ENCODE measurements at regions not wholly inside any gene's neighbourhood (a gene's known extent, or its start where the extent isn't known, plus 50 kb on each side); places are given as distances from the start of the nearest gene placed in this dataset.
"Not testable (repeated sequence)": the region's sequence is repeated elsewhere in the genome, so short reads cannot be mapped to it uniquely, and the experiment has no call there.

DNA sequence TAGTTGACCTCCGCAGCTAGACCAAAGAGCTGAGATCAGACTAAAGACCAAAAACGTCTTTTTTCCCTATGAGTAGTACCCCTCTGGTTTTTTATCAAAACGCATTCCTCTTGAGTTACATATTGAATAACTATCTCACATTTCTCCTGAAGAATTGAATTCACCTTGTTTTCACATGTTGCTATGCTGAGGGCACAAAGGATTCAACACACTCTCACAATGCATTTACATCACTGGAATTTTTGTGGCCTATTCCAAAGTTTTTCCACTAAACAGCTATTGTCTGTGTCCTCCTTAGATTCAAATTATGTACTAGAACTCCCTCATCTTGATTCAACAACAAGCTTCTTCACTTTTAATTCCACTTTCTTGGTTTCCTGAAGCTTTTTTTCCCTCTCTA lies 112.5 kb downstream of the RSL24D1 start:
- Histone ChIP-seq H3K4me1 (ENCODE audit: control insufficient read depth in 1 of 2, insufficient read depth in 2 of 2, low read length in 2 of 2) (no peaks in the 10 kb centered on the region), H2AFZ (ENCODE audit: low read depth, low read length, poor library complexity, severe bottlenecking) (no peak overlapping the region), H3K4me2 (ENCODE audit: low read length) (no peak overlapping the region), H3K79me2 (ENCODE audit: insufficient read depth, low read length) (no peaks in the 10 kb centered on the region), H3K27ac (ENCODE audit: low read depth, low read length) (no peak overlapping the region), H3K36me3 (ENCODE audit: control insufficient read depth in 1 of 2, insufficient read depth in 2 of 2, low read length in 2 of 2) (no peaks in the 10 kb centered on the region), H3K4me3 (replicated peaks in 1 of 2; ENCODE audit: low read depth in 1 of 2, low read length in 2 of 2) (no peak overlapping the region), H4K20me1 (ENCODE audit: insufficient read depth) (no peaks in the 10 kb centered on the region), H3K9ac (ENCODE audit: low read length) (no peak overlapping the region), H3K9me2 (ENCODE audit: insufficient read depth) (no peaks in the 10 kb centered on the region), H3K9me3 (ENCODE audit: control insufficient read depth in 1 of 2, insufficient read depth in 1 of 2, low read depth in 1 of 2, low read length in 2 of 2) (no peaks in the 10 kb centered on the region), H3K27me3 (ENCODE audit: insufficient read depth, low read length) (peaks cover 3% of the 10 kb centered on the region; the same call in 1 of the 2 replicates)
- BruUV-seq (replicated peaks) = no TSS peak
- TF ChIP-seq TCF7L2 (IDR thresholded peaks at IDR 0.05; ENCODE audit: borderline replicate concordance, extremely low read depth, insufficient read depth, insufficient read length) (no peak), CEBPB (IDR thresholded peaks at IDR 0.05; ENCODE audit: low read depth) (no peak), REST (IDR thresholded peaks at IDR 0.05; ENCODE audit: low read depth) (no peak), EZH2 (IDR thresholded peaks at IDR 0.05) (no peak)
- ATAC-seq (no peak), DNase-seq (ENCODE audit: low read depth, low spot score) (no peak)
- ChIA-PET CTCF (no interaction called here), POLR2A (no interaction called here), RAD21 (ENCODE audit: low non-redundant PET in 1 of 2, low total read pairs in 2 of 2, uncharacterized antibody in 2 of 2, unreplicated experiment in 2 of 2) (no interaction called here)
- intact Hi-C loops (cut with micrococcal nuclease) = no loop called here

GRCh38 chr15:55077052-55077451 lies 119.7 kb downstream of the RSL24D1 start:
- H2AFZ ChIP-seq (ENCODE audit: low read depth, low read length, poor library complexity, severe bottlenecking); H3K4me3 ChIP-seq (replicated peaks in 1 of 2; ENCODE audit: low read depth in 1 of 2, low read length in 2 of 2); H3K9ac ChIP-seq (ENCODE audit: low read length); H3K4me1 ChIP-seq (ENCODE audit: control insufficient read depth in 1 of 2, insufficient read depth in 2 of 2, low read length in 2 of 2); H3K9me2 ChIP-seq (ENCODE audit: insufficient read depth); H3K4me2 ChIP-seq (ENCODE audit: low read length); H3K9me3 ChIP-seq (ENCODE audit: control insufficient read depth in 1 of 2, insufficient read depth in 1 of 2, low read depth in 1 of 2, low read length in 2 of 2); CTCF ChIA-PET; DNase-seq (ENCODE audit: low read depth, low spot score); H3K79me2 ChIP-seq (ENCODE audit: insufficient read depth, low read length); H3K36me3 ChIP-seq (ENCODE audit: control insufficient read depth in 1 of 2, insufficient read depth in 2 of 2, low read length in 2 of 2); RAD21 ChIA-PET (ENCODE audit: low non-redundant PET in 1 of 2, low total read pairs in 2 of 2, uncharacterized antibody in 2 of 2, unreplicated experiment in 2 of 2); H3K27me3 ChIP-seq (ENCODE audit: insufficient read depth, low read length); intact Hi-C loops (cut with micrococcal nuclease); POLR2A ChIA-PET; H3K27ac ChIP-seq (ENCODE audit: low read depth, low read length); H4K20me1 ChIP-seq (ENCODE audit: insufficient read depth); BruUV-seq (replicated peaks); ATAC-seq: not testable (repeated sequence)

All from HCT116 (cell line).